SU-DHL-6 (cell line): ENCODE measurements at regions not wholly inside any gene's neighbourhood (a gene's known extent, or its start where the extent isn't known, plus 50 kb on each side); places are given as distances from the start of the nearest gene placed in this dataset.
"Not testable (repeated sequence)": the region's sequence is repeated elsewhere in the genome, so short reads cannot be mapped to it uniquely, and the experiment has no call there.

Source experiments
- H2AFZ ChIP-seq: fragments of 200-600 bp; sonication (generic); 2 replicates; pipeline ENCODE4 v1.6.1; 2014; ENCODE audit warnings: low read depth, mild to moderate bottlenecking, moderate library complexity, mixed read lengths, antibody characterized with exemption, low read length; ENCODE audit not compliant: severe bottlenecking
- H3F3A ChIP-seq: fragments of 200-600 bp; shearing (Covaris generic); 2 replicates; pipeline ENCODE4 v1.6.0; 2016; ENCODE audit warnings: antibody characterized with exemption, mild to moderate bottlenecking; ENCODE audit not compliant: insufficient read depth
- H3K27ac ChIP-seq: fragments of 200-600 bp; sonication (generic); 2 replicates; pipeline ENCODE4 v1.5.1; 2016; ENCODE audit warnings: low read depth, mild to moderate bottlenecking, low read length, moderate library complexity, mixed read lengths
- H3K27me3 ChIP-seq: fragments of 200-600 bp; sonication (generic), shearing (Covaris generic); 2 replicates; pipeline ENCODE4 v1.6.0; 2014; ENCODE audit warnings: mild to moderate bottlenecking, low read length
- H3K36me3 ChIP-seq: fragments of 200-600 bp; sonication (generic); 2 replicates; pipeline ENCODE4 v1.6.1; 2014; ENCODE audit warnings: mild to moderate bottlenecking, low read length, mixed read lengths
- H3K4me2 ChIP-seq: fragments of 300-600, 200-600 bp; shearing (Covaris generic), sonication (generic); 2 replicates; pipeline ENCODE4 v1.6.0; 2014; ENCODE audit warnings: low read length, low read depth, mild to moderate bottlenecking; ENCODE audit not compliant: poor library complexity, severe bottlenecking
- H3K4me3 ChIP-seq: fragments of 200-600 bp; sonication (generic); 2 replicates; pipeline ENCODE4 v1.5.1; 2014; ENCODE audit warnings: antibody characterized with exemption, low read length, mild to moderate bottlenecking, mixed read lengths; ENCODE audit not compliant: insufficient read depth, poor library complexity, severe bottlenecking
- H3K79me2 ChIP-seq: fragments of 200-600 bp; sonication (generic); 2 replicates; pipeline ENCODE4 v1.6.1; 2014; ENCODE audit warnings: mild to moderate bottlenecking, low read length, moderate library complexity; ENCODE audit not compliant: insufficient read depth
- H3K9ac ChIP-seq: fragments of 200-600 bp; sonication (generic); 2 replicates; pipeline ENCODE4 v1.7.0; 2014; ENCODE audit warnings: mild to moderate bottlenecking, low read length
- H3K9me2 ChIP-seq: fragments of 200-600 bp; sonication (generic); replicated peaks from 2 replicates; pipeline ENCODE4 v1.6.1; 2014; ENCODE audit warnings: low read length; ENCODE audit not compliant: insufficient read depth
- H3K9me3 ChIP-seq: fragments of 200-600 bp; sonication (generic); 2 replicates; pipeline ENCODE4 v1.6.1; 2014; ENCODE audit warnings: low read length, mixed read lengths; ENCODE audit not compliant: insufficient read depth
- H4K20me1 ChIP-seq: fragments of 200-600 bp; sonication (generic); 2 replicates; pipeline ENCODE4 v1.6.1; 2014; ENCODE audit warnings: low read depth, mild to moderate bottlenecking, antibody characterized with exemption, low read length, moderate library complexity, mixed read lengths
- EZH2phosphoT487 ChIP-seq: fragments of 200-600 bp; sonication (generic), shearing (Covaris generic); conservative IDR thresholded peaks from 2 replicates; pipeline ENCODE4 v1.6.1; 2018; ENCODE audit warnings: mild to moderate bottlenecking, antibody characterized with exemption, low read length, moderate library complexity, mixed read lengths
- TF ChIP-seq, protein P1 (sequence below): fragments of 200-600 bp; sonication (generic); IDR thresholded peaks from one replicate; pipeline ENCODE4 v1.5.1; 2017; ENCODE audit warnings: antibody characterized with exemption, mild to moderate bottlenecking, low read length, moderate library complexity; ENCODE audit not compliant: insufficient read depth, poor library complexity, severe bottlenecking

DNA sequence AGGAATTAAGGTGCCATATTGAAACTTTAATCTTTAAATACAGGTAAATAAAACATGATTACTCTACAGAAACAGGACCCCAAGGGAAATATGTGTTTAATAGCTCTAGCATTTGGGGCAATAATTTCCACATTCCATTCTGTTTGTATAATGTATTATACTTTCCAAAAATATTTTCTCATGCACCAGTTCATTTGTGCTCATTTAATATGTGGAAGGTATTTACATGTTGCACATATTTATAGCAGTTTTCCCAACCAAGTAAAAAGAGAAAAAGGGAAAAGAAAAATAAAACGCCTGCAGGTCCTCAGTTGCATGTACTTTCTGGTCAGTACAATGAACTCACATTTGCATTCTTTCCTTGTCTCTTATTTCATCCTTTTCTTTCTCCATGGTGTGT is 129.5 kb upstream of the SULF2 start:
- TF ChIP-seq, protein P1, sequence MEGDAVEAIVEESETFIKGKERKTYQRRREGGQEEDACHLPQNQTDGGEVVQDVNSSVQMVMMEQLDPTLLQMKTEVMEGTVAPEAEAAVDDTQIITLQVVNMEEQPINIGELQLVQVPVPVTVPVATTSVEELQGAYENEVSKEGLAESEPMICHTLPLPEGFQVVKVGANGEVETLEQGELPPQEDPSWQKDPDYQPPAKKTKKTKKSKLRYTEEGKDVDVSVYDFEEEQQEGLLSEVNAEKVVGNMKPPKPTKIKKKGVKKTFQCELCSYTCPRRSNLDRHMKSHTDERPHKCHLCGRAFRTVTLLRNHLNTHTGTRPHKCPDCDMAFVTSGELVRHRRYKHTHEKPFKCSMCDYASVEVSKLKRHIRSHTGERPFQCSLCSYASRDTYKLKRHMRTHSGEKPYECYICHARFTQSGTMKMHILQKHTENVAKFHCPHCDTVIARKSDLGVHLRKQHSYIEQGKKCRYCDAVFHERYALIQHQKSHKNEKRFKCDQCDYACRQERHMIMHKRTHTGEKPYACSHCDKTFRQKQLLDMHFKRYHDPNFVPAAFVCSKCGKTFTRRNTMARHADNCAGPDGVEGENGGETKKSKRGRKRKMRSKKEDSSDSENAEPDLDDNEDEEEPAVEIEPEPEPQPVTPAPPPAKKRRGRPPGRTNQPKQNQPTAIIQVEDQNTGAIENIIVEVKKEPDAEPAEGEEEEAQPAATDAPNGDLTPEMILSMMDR, result no peak
- no peak for TF ChIP-seq EZH2phosphoT487
- no peak overlapping the region for H3K9ac ChIP-seq
- H2AFZ ChIP-seq, result no peak overlapping the region
- no peak overlapping the region for H3K27ac ChIP-seq
- no peak overlapping the region for H3K4me2 ChIP-seq
- no peaks in the 10 kb centered on the region for H3K9me2 ChIP-seq
- H3K79me2 ChIP-seq, result no peaks in the 10 kb centered on the region
- no peaks in the 10 kb centered on the region for H3K36me3 ChIP-seq
- H3K4me3 ChIP-seq, result no peak overlapping the region
- no peaks in the 10 kb centered on the region for H3K27me3 ChIP-seq
- H4K20me1 ChIP-seq, result no peaks in the 10 kb centered on the region
- H3K9me3 ChIP-seq, result peaks cover 27% of the 10 kb centered on the region; the same call in 1 of the 2 replicates
- H3F3A ChIP-seq, result no peaks in the 10 kb centered on the region

DNA sequence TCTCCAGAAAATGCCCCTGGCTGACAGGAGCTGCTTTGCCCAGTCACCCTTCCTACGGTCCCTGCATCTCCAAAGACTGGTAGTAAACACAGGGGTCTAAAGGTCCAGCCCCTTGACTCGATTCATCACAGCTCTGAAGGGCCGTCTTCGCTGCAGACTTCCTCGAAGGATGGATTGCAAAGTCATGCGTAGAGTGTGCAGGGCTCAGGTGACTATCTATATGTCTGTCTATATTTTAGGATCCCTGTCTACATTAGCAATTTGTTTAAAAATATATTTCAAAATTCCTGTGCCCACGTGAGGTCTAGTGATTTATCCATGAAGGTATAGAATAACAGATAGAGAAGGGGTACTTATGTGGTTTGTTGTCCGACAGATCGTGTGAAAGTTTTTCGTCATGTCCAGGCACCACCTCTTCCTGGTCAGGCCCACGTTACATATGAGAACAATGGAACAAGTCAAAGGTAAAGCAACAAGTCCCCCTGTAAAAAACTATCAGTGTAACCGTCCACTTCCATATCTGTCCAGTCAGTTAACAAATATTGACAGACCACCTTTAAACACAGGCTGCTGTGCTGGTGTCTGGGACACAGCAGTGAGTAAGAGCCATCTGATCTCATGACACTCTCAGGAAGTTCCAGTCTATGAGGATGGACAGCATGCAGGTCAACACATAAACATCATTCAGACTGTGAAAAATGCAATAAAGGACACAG is 127.7 kb upstream of the SULF2 start:
- not testable (repeated sequence) for H3K9ac ChIP-seq, H3F3A ChIP-seq, H3K4me3 ChIP-seq, H3K9me2 ChIP-seq, H3K27ac ChIP-seq, H3K79me2 ChIP-seq, H2AFZ ChIP-seq, H3K27me3 ChIP-seq, H4K20me1 ChIP-seq, H3K36me3 ChIP-seq, H3K4me2 ChIP-seq
- H3K9me3 ChIP-seq, result peaks cover 14% of the 10 kb centered on the region; the same call in 1 of the 2 replicates

- not testable (repeated sequence) for H3K27ac ChIP-seq, H3K36me3 ChIP-seq
Measured at GRCh38 chr20:47912165-47912564, 126.9 kb upstream of the SULF2 start.

GRCh38 chr20:47909696-47910369 is 124.6 kb upstream of the SULF2 start:
- H3K4me2 ChIP-seq, H3K9me3 ChIP-seq, H3K27me3 ChIP-seq, H3K79me2 ChIP-seq, H2AFZ ChIP-seq, H4K20me1 ChIP-seq, H3K27ac ChIP-seq, H3K9me2 ChIP-seq, H3K36me3 ChIP-seq, H3K9ac ChIP-seq, H3F3A ChIP-seq, H3K4me3 ChIP-seq: not testable (repeated sequence)

More at GRCh38 chr20:47912165-47912564, 126.9 kb upstream of the SULF2 start:
- H3K9me2 ChIP-seq, H3F3A ChIP-seq, H4K20me1 ChIP-seq, H3K9ac ChIP-seq, H3K4me2 ChIP-seq, H3K27me3 ChIP-seq, H3K9me3 ChIP-seq, H2AFZ ChIP-seq, H3K79me2 ChIP-seq, H3K4me3 ChIP-seq: not testable (repeated sequence)

- not testable (repeated sequence) for H2AFZ ChIP-seq
Measured at GRCh38 chr20:47908361-47909035, 123.2 kb upstream of the SULF2 start.

GRCh38 chr20:47907951-47908350 is 122.7 kb upstream of the SULF2 start:
- H3K27me3 ChIP-seq, H3K27ac ChIP-seq, H3F3A ChIP-seq, H3K9me3 ChIP-seq, H3K9ac ChIP-seq, H2AFZ ChIP-seq, H3K4me2 ChIP-seq, H3K4me3 ChIP-seq, H3K79me2 ChIP-seq, H3K36me3 ChIP-seq, H4K20me1 ChIP-seq, H3K9me2 ChIP-seq: not testable (repeated sequence)

More at GRCh38 chr20:47908361-47909035, 123.2 kb upstream of the SULF2 start:
- H3K79me2 ChIP-seq, H3K9ac ChIP-seq, H3K27me3 ChIP-seq, H3K4me2 ChIP-seq, H3F3A ChIP-seq, H4K20me1 ChIP-seq, H3K36me3 ChIP-seq, H3K27ac ChIP-seq, H3K9me2 ChIP-seq, H3K9me3 ChIP-seq, H3K4me3 ChIP-seq: not testable (repeated sequence)
